Activated CD4-positive, alpha-beta T cell treated with anti-CD3 and anti-CD28 coated beads, Interleukin-2, amount 10 ng/mL, durations not matched to agents 7 days and 5 days (primary cell): ENCODE measurements at regions not wholly inside any gene's neighbourhood (a gene's known extent, or its start where the extent isn't known, plus 50 kb on each side); places are given as distances from the start of the nearest gene placed in this dataset.

ENCODE experiments used
- CTCF ChIA-PET: fragments of 350-600 bp; sonication (Branson Sonifier 250); formaldehyde crosslinking; loops from one replicate; lab custom pipeline; 2021; ENCODE audit warnings: antibody characterized with exemption; lab: Charles Lee
- POLR2A ChIA-PET: fragments of 350-600 bp; sonication (Branson Sonifier 250); formaldehyde crosslinking; loops from one replicate; lab custom pipeline; 2021; ENCODE audit warnings: antibody characterized with exemption; lab: Charles Lee
- DNase-seq: peaks from one replicate; pipeline ENCODE4 v3.0.0-alpha.2; 2020
- H3K27ac Mint-ChIP-seq: one replicate; pipeline ENCODE4 v1.8.0; 2021; ENCODE audit warnings: mild to moderate bottlenecking, moderate library complexity, mixed read lengths
- H3K27me3 Mint-ChIP-seq: one replicate; pipeline ENCODE4 v1.8.0; 2021; ENCODE audit warnings: mixed read lengths
- H3K36me3 Mint-ChIP-seq: one replicate; pipeline ENCODE4 v1.8.0; 2021; ENCODE audit warnings: low read depth, mixed read lengths
- H3K4me1 Mint-ChIP-seq: one replicate; pipeline ENCODE4 v1.8.0; 2021; ENCODE audit warnings: mixed read lengths
- H3K4me3 Mint-ChIP-seq: one replicate; pipeline ENCODE4 v1.8.0; 2021; ENCODE audit warnings: mild to moderate bottlenecking, moderate library complexity, mixed read lengths
- H3K9me3 Mint-ChIP-seq: one replicate; pipeline ENCODE4 v1.8.0; 2021; ENCODE audit warnings: mixed read lengths

GRCh38 chr5:38110130-38110529 lies 148.2 kb upstream of the EGFLAM start:
- no peaks in the 10 kb centered on the region for H3K4me1 Mint-ChIP-seq
- no peak overlapping the region for H3K4me3 Mint-ChIP-seq
- no peaks in the 10 kb centered on the region for H3K27me3 Mint-ChIP-seq
- peaks cover 2% of the 10 kb centered on the region for H3K9me3 Mint-ChIP-seq
- no peak for DNase-seq
- ChIA-PET CTCF (interaction anchor here (0.6 to 0.7 kb wide), 2 partner anchors 81 to 272 kb away, joined by 3 to 5 read pairs; no protein-coding TSS in a partner anchor), POLR2A (no interaction called here)
- no peak overlapping the region for H3K27ac Mint-ChIP-seq
- no peaks in the 10 kb centered on the region for H3K36me3 Mint-ChIP-seq

- no peak for DNase-seq
- Mint-ChIP-seq H3K4me3 (no peak overlapping the region), H3K36me3 (no peaks in the 10 kb centered on the region), H3K4me1 (peaks cover 1% of the 10 kb centered on the region), H3K27ac (no peak overlapping the region), H3K27me3 (no peaks in the 10 kb centered on the region), H3K9me3 (no peaks in the 10 kb centered on the region)
- ChIA-PET POLR2A (no interaction called here), CTCF (no interaction called here)
Observed at GRCh38 chr5:38107096-38107495, 151.3 kb upstream of the EGFLAM start.

GRCh38 chr5:38105801-38106200 lies 152.6 kb upstream of the EGFLAM start:
- ChIA-PET CTCF (no interaction called here), POLR2A (no interaction called here)
- H3K36me3 Mint-ChIP-seq: no peaks in the 10 kb centered on the region
- no peaks in the 10 kb centered on the region for H3K9me3 Mint-ChIP-seq
- H3K4me3 Mint-ChIP-seq: no peak overlapping the region
- no peaks in the 10 kb centered on the region for H3K27me3 Mint-ChIP-seq
- H3K27ac Mint-ChIP-seq: no peak overlapping the region
- no peak for DNase-seq
- peaks cover 1% of the 10 kb centered on the region for H3K4me1 Mint-ChIP-seq

- Mint-ChIP-seq H3K4me1 (peaks cover 1% of the 10 kb centered on the region), H3K36me3 (no peaks in the 10 kb centered on the region), H3K4me3 (no peak overlapping the region), H3K27ac (no peak overlapping the region), H3K9me3 (no peaks in the 10 kb centered on the region), H3K27me3 (no peaks in the 10 kb centered on the region)
- ChIA-PET POLR2A (no interaction called here), CTCF (no interaction called here)
- no peak for DNase-seq
Observed at GRCh38 chr5:38105231-38105570, 153.2 kb upstream of the EGFLAM start.

GRCh38 chr5:38104497-38105230 lies 153.7 kb upstream of the EGFLAM start:
- H3K4me1 Mint-ChIP-seq: peaks cover 1% of the 10 kb centered on the region
- POLR2A ChIA-PET: no interaction called here

GRCh38 chr5:38101897-38102296 lies 156.5 kb upstream of the EGFLAM start:
- H3K36me3 Mint-ChIP-seq: no peaks in the 10 kb centered on the region
- no peak overlapping the region for H3K27ac Mint-ChIP-seq
- no peaks in the 10 kb centered on the region for H3K27me3 Mint-ChIP-seq
- peaks cover 1% of the 10 kb centered on the region for H3K4me1 Mint-ChIP-seq
- POLR2A ChIA-PET: no interaction called here
- DNase-seq: no peak
- H3K9me3 Mint-ChIP-seq: no peaks in the 10 kb centered on the region
- CTCF ChIA-PET: no interaction called here
- no peak overlapping the region for H3K4me3 Mint-ChIP-seq

More at GRCh38 chr5:38104497-38105230, 153.7 kb upstream of the EGFLAM start:
- H3K27ac Mint-ChIP-seq: no peak overlapping the region
- no peak overlapping the region for H3K4me3 Mint-ChIP-seq
- H3K9me3 Mint-ChIP-seq: no peaks in the 10 kb centered on the region
- no peaks in the 10 kb centered on the region for H3K36me3 Mint-ChIP-seq
- no peaks in the 10 kb centered on the region for H3K27me3 Mint-ChIP-seq
- CTCF ChIA-PET: no interaction called here
- no peak for DNase-seq

- POLR2A ChIA-PET: no interaction called here
- H3K4me3 Mint-ChIP-seq: no peak overlapping the region
- no peak for DNase-seq
- H3K36me3 Mint-ChIP-seq: no peaks in the 10 kb centered on the region
- H3K27ac Mint-ChIP-seq: no peak overlapping the region
- H3K4me1 Mint-ChIP-seq: peaks cover 1% of the 10 kb centered on the region
- CTCF ChIA-PET: no interaction called here
- H3K27me3 Mint-ChIP-seq: no peaks in the 10 kb centered on the region
- H3K9me3 Mint-ChIP-seq: no peaks in the 10 kb centered on the region
Observed at GRCh38 chr5:38099205-38100168, 158.9 kb upstream of the EGFLAM start.

- CTCF ChIA-PET: no interaction called here
Observed at GRCh38 chr5:38094889-38095288, 163.5 kb upstream of the EGFLAM start.

GRCh38 chr5:38093855-38094254 lies 164.5 kb upstream of the EGFLAM start:
- POLR2A ChIA-PET: no interaction called here
- no peaks in the 10 kb centered on the region for H3K27me3 Mint-ChIP-seq
- H3K4me3 Mint-ChIP-seq: no peak overlapping the region
- CTCF ChIA-PET: no interaction called here
- no peaks in the 10 kb centered on the region for H3K9me3 Mint-ChIP-seq
- no peaks in the 10 kb centered on the region for H3K4me1 Mint-ChIP-seq
- no peaks in the 10 kb centered on the region for H3K36me3 Mint-ChIP-seq
- H3K27ac Mint-ChIP-seq: no peak overlapping the region
- no peak for DNase-seq

More at GRCh38 chr5:38094889-38095288, 163.5 kb upstream of the EGFLAM start:
- H3K36me3 Mint-ChIP-seq: no peaks in the 10 kb centered on the region
- DNase-seq: no peak
- no peaks in the 10 kb centered on the region for H3K4me1 Mint-ChIP-seq
- no peak overlapping the region for H3K27ac Mint-ChIP-seq
- H3K4me3 Mint-ChIP-seq: no peak overlapping the region
- POLR2A ChIA-PET: no interaction called here
- no peaks in the 10 kb centered on the region for H3K9me3 Mint-ChIP-seq
- H3K27me3 Mint-ChIP-seq: no peaks in the 10 kb centered on the region

- H3K27ac Mint-ChIP-seq: no peak overlapping the region
- H3K27me3 Mint-ChIP-seq: no peaks in the 10 kb centered on the region
- H3K36me3 Mint-ChIP-seq: no peaks in the 10 kb centered on the region
- POLR2A ChIA-PET: no interaction called here
- DNase-seq: no peak
- H3K4me3 Mint-ChIP-seq: no peak overlapping the region
- H3K9me3 Mint-ChIP-seq: no peaks in the 10 kb centered on the region
- H3K4me1 Mint-ChIP-seq: no peaks in the 10 kb centered on the region
- CTCF ChIA-PET: no interaction called here
Observed at GRCh38 chr5:38086777-38087176, 171.6 kb upstream of the EGFLAM start.

GRCh38 chr5:38079620-38080402 lies 178.5 kb upstream of the EGFLAM start:
- Mint-ChIP-seq H3K27me3 (no peaks in the 10 kb centered on the region), H3K4me3 (no peak overlapping the region), H3K36me3 (no peaks in the 10 kb centered on the region), H3K4me1 (no peaks in the 10 kb centered on the region), H3K9me3 (no peaks in the 10 kb centered on the region), H3K27ac (no peak overlapping the region)
- POLR2A ChIA-PET: no interaction called here
- DNase-seq: no peak
- CTCF ChIA-PET: no interaction called here

- ChIA-PET CTCF (no interaction called here), POLR2A (no interaction called here)
- H3K4me1 Mint-ChIP-seq: no peaks in the 10 kb centered on the region
- H3K27me3 Mint-ChIP-seq: no peaks in the 10 kb centered on the region
- H3K4me3 Mint-ChIP-seq: no peak overlapping the region
- no peaks in the 10 kb centered on the region for H3K36me3 Mint-ChIP-seq
- no peaks in the 10 kb centered on the region for H3K9me3 Mint-ChIP-seq
- H3K27ac Mint-ChIP-seq: no peak overlapping the region
- no peak for DNase-seq
Observed at GRCh38 chr5:38078161-38078560, 180.2 kb upstream of the EGFLAM start.

GRCh38 chr5:38077652-38078051 lies 180.7 kb upstream of the EGFLAM start:
- CTCF ChIA-PET: no interaction called here
- DNase-seq: no peak
- no peaks in the 10 kb centered on the region for H3K27me3 Mint-ChIP-seq
- POLR2A ChIA-PET: no interaction called here
- no peaks in the 10 kb centered on the region for H3K4me1 Mint-ChIP-seq
- H3K9me3 Mint-ChIP-seq: no peaks in the 10 kb centered on the region
- no peak overlapping the region for H3K4me3 Mint-ChIP-seq
- H3K36me3 Mint-ChIP-seq: no peaks in the 10 kb centered on the region
- no peak overlapping the region for H3K27ac Mint-ChIP-seq
